C4-2B (cell line): ENCODE measurements at regions not wholly inside any gene's neighbourhood (a gene's known extent, or its start where the extent isn't known, plus 50 kb on each side); places are given as distances from the start of the nearest gene placed in this dataset.

Experiments used
- H3K27ac ChIP-seq: fragments of 450-650 bp; 2 replicates; pipeline ENCODE4 v1.5.1; 2017
- CTCF ChIP-seq: fragments of 450-650 bp; conservative IDR thresholded peaks from 2 replicates; pipeline ENCODE4 v1.5.1; 2017; ENCODE audit warnings: mild to moderate bottlenecking
- ZFX ChIP-seq: fragments of 450-650 bp; IDR thresholded peaks from 2 replicates; pipeline ENCODE4 v1.6.1; 2017

GRCh38 chr21:35406635-35407034 lies 357.5 kb upstream of the RUNX1 start:
- H3K27ac ChIP-seq, result no peak overlapping the region
- no peak for TF ChIP-seq CTCF
- no peak for TF ChIP-seq ZFX

- TF ChIP-seq CTCF (no peak), ZFX (no peak)
- H3K27ac ChIP-seq, result no peak overlapping the region
Measured at GRCh38 chr21:35405981-35406380, 356.9 kb upstream of the RUNX1 start.

GRCh38 chr21:35404247-35404646 lies 355.1 kb upstream of the RUNX1 start:
- no peak overlapping the region for H3K27ac ChIP-seq
- TF ChIP-seq ZFX (no peak), CTCF (no peak)

GRCh38 chr21:35402061-35402460 lies 353.0 kb upstream of the RUNX1 start:
- TF ChIP-seq ZFX, result no peak
- TF ChIP-seq CTCF, result no peak
- H3K27ac ChIP-seq, result no peak overlapping the region

GRCh38 chr21:35401476-35401875 lies 352.4 kb upstream of the RUNX1 start:
- H3K27ac ChIP-seq, result no peak overlapping the region
- TF ChIP-seq ZFX (no peak), CTCF (no peak)

GRCh38 chr21:35400233-35400939 lies 351.3 kb upstream of the RUNX1 start:
- no peak overlapping the region for H3K27ac ChIP-seq
- TF ChIP-seq CTCF, result peak; percentile 64
- TF ChIP-seq ZFX, result no peak

- H3K27ac ChIP-seq, result no peak overlapping the region
- TF ChIP-seq ZFX (no peak), CTCF (no peak)
Measured at GRCh38 chr21:35399706-35400105, 350.6 kb upstream of the RUNX1 start.
